Mesenchymal stem cell (in vitro differentiated cells and primary cell): ENCODE measurements at regions not wholly inside any gene's neighbourhood (a gene's known extent, or its start where the extent isn't known, plus 50 kb on each side); places are given as distances from the start of the nearest gene placed in this dataset.

ENCODE experiments used
- DNase-seq: peaks from one replicate; pipeline ENCODE4 v3.0.0-alpha.2; 2013
- H2AFZ ChIP-seq: one replicate; pipeline ENCODE4 v1.6.1; 2013; ENCODE audit warnings: low read depth, mild to moderate bottlenecking, control low read depth, inconsistent platforms, low read length, moderate library complexity
- H2AK5ac ChIP-seq: 2 replicates; pipeline ENCODE4 v1.6.1; 2013; ENCODE audit warnings: low read length, moderate library complexity, mild to moderate bottlenecking, inconsistent platforms; ENCODE audit not compliant: severe bottlenecking
- H2BK120ac ChIP-seq: one replicate; pipeline ENCODE4 v1.6.1; 2013; ENCODE audit warnings: low read depth, mild to moderate bottlenecking, inconsistent platforms, low read length, moderate library complexity
- H2BK12ac ChIP-seq, 2 experiments: one replicate each; pipeline ENCODE4 v1.6.1; 2013; ENCODE audit warnings: inconsistent platforms in 2 of 2, low read length in 2 of 2, mild to moderate bottlenecking in 2 of 2, moderate library complexity in 2 of 2, control low read depth in 1 of 2
- H2BK15ac ChIP-seq: one replicate; pipeline ENCODE4 v1.6.1; 2013; ENCODE audit warnings: mild to moderate bottlenecking, low read depth, inconsistent platforms; ENCODE audit not compliant: poor library complexity, severe bottlenecking
- H2BK5ac ChIP-seq: 2 replicates; pipeline ENCODE4 v1.6.1; 2013; ENCODE audit warnings: low read depth, mild to moderate bottlenecking, low read length, control low read depth, inconsistent platforms; ENCODE audit not compliant: poor library complexity, severe bottlenecking
- H3K14ac ChIP-seq, 2 experiments: one replicate each; pipeline ENCODE4 v1.6.1; 2013; ENCODE audit warnings: inconsistent platforms in 2 of 2, low read length in 2 of 2, control low read depth in 1 of 2, mild to moderate bottlenecking in 1 of 2, moderate library complexity in 1 of 2
- H3K18ac ChIP-seq, 2 experiments: one replicate each; pipeline ENCODE4 v1.6.1; 2013; ENCODE audit warnings: inconsistent platforms in 2 of 2, low read length in 2 of 2, control low read depth in 1 of 2, low read depth in 1 of 2, mild to moderate bottlenecking in 1 of 2
- H3K23ac ChIP-seq, 2 experiments: one replicate each; pipeline ENCODE4 v1.6.1; 2013; ENCODE audit warnings: inconsistent platforms in 2 of 2, low read length in 2 of 2, mild to moderate bottlenecking in 2 of 2, moderate library complexity in 2 of 2, control low read depth in 1 of 2
- H3K27ac ChIP-seq: 2 replicates; pipeline ENCODE4 v1.5.1; 2013; ENCODE audit warnings: mild to moderate bottlenecking, moderate library complexity, low read length, control low read depth, inconsistent platforms; ENCODE audit not compliant: poor library complexity, severe bottlenecking
- H3K27me3 ChIP-seq, 2 experiments: 2 replicates each; pipeline versions ENCODE4 v1.6.1 to v1.7.0; 2013; ENCODE audit warnings: low read length in 2 of 2, mild to moderate bottlenecking in 2 of 2, moderate library complexity in 2 of 2, control low read depth in 1 of 2, inconsistent platforms in 1 of 2; ENCODE audit not compliant: control insufficient read depth in 1 of 2, insufficient read depth in 1 of 2
- H3K36me3 ChIP-seq, 2 experiments: 2 replicates each; pipeline versions ENCODE4 v1.6.1 to v1.7.0; 2013; ENCODE audit warnings: low read length in 2 of 2, control low read depth in 1 of 2, inconsistent platforms in 1 of 2, low read depth in 1 of 2, mild to moderate bottlenecking in 1 of 2; ENCODE audit not compliant: insufficient read depth in 2 of 2, control insufficient read depth in 1 of 2
- H3K4ac ChIP-seq, 2 experiments: one replicate each; pipeline ENCODE4 v1.6.1; 2013; ENCODE audit warnings: inconsistent platforms in 2 of 2, low read length in 2 of 2, mild to moderate bottlenecking in 2 of 2, moderate library complexity in 2 of 2, control low read depth in 1 of 2, low read depth in 1 of 2
- H3K4me1 ChIP-seq: 2 replicates; pipeline ENCODE4 v1.6.1; 2013; ENCODE audit warnings: low read depth, low read length, control low read depth; ENCODE audit not compliant: control insufficient read depth, insufficient read depth
- H3K4me2 ChIP-seq: 2 replicates; pipeline ENCODE4 v1.6.1; 2013; ENCODE audit warnings: low read length, mild to moderate bottlenecking, inconsistent platforms; ENCODE audit not compliant: poor library complexity, severe bottlenecking
- H3K4me3 ChIP-seq, 2 experiments: 2 replicates each; pipeline versions ENCODE4 v1.5.1 to v1.7.0; 2013; ENCODE audit warnings: low read length in 2 of 2, mild to moderate bottlenecking in 2 of 2, control low read depth in 1 of 2, low read depth in 1 of 2; ENCODE audit not compliant: insufficient read depth in 1 of 2
- H3K79me1 ChIP-seq: replicated peaks from 2 replicates; pipeline ENCODE4 v1.6.1; 2013; ENCODE audit warnings: mild to moderate bottlenecking, control low read depth, low read length, inconsistent platforms; ENCODE audit not compliant: poor library complexity, severe bottlenecking
- H3K9ac ChIP-seq: 2 replicates; pipeline ENCODE4 v1.7.0; 2013; ENCODE audit warnings: mild to moderate bottlenecking, low read length, moderate library complexity
- H3K9me3 ChIP-seq: 2 replicates; pipeline ENCODE4 v1.7.0; 2013; ENCODE audit warnings: mild to moderate bottlenecking, low read length; ENCODE audit not compliant: control insufficient read depth
- H4K8ac ChIP-seq: one replicate; pipeline ENCODE4 v1.6.1; 2013; ENCODE audit warnings: inconsistent platforms, mild to moderate bottlenecking, low read length, moderate library complexity
- H4K91ac ChIP-seq: one replicate; pipeline ENCODE4 v1.6.1; 2013; ENCODE audit warnings: mild to moderate bottlenecking, low read length, inconsistent platforms
- WGBS: methylation state at CpG from one replicate; pipeline ENCODE4 v1.1.7; 2013; ENCODE audit warnings: mixed read lengths; 5-methylcytosine and 5-hydroxymethylcytosine counted together

GRCh38 chr4:60905162-60905561 lies 295.0 kb upstream of the ADGRL3 start:
- no peak overlapping the region for H3K4me3 ChIP-seq
- H2BK12ac ChIP-seq, result no peak overlapping the region
- H3K18ac ChIP-seq, result no peak overlapping the region
- no peak for DNase-seq
- no peak overlapping the region for H2AFZ ChIP-seq
- H3K4me1 ChIP-seq, result no peaks in the 10 kb centered on the region
- H3K4me2 ChIP-seq, result no peak overlapping the region
- no peak overlapping the region for H3K27ac ChIP-seq
- H3K36me3 ChIP-seq, result no peaks in the 10 kb centered on the region
- H2BK120ac ChIP-seq, result no peak overlapping the region
- no peak overlapping the region for H2AK5ac ChIP-seq
- H2BK15ac ChIP-seq, result no peak overlapping the region
- H4K91ac ChIP-seq, result no peak overlapping the region
- H3K23ac ChIP-seq, result no peak overlapping the region
- H3K14ac ChIP-seq, result no peak overlapping the region
- no peak overlapping the region for H2BK5ac ChIP-seq
- WGBS, result 76% methylated on average over 3 of the region's 4 CpGs
- H3K27me3 ChIP-seq, result no peaks in the 10 kb centered on the region
- H4K8ac ChIP-seq, result no peak overlapping the region
- no peaks in the 10 kb centered on the region for H3K9me3 ChIP-seq
- H3K9ac ChIP-seq, result no peak overlapping the region
- H3K4ac ChIP-seq, result no peak overlapping the region
- no peaks in the 10 kb centered on the region for H3K79me1 ChIP-seq

GRCh38 chr4:60911127-60911526 lies 289.0 kb upstream of the ADGRL3 start:
- H2BK5ac ChIP-seq, result no peak overlapping the region
- H3K9ac ChIP-seq, result no peak overlapping the region
- no peak overlapping the region for H4K8ac ChIP-seq
- H3K4ac ChIP-seq, result no peak overlapping the region
- H2AK5ac ChIP-seq, result no peak overlapping the region
- H3K79me1 ChIP-seq, result no peaks in the 10 kb centered on the region
- no peak overlapping the region for H3K27ac ChIP-seq
- H2AFZ ChIP-seq, result no peak overlapping the region
- H2BK12ac ChIP-seq, result no peak overlapping the region
- no peak overlapping the region for H2BK15ac ChIP-seq
- H3K4me3 ChIP-seq, result no peak overlapping the region
- no peak overlapping the region for H3K18ac ChIP-seq
- no peaks in the 10 kb centered on the region for H3K27me3 ChIP-seq
- H3K4me2 ChIP-seq, result no peak overlapping the region
- no peaks in the 10 kb centered on the region for H3K4me1 ChIP-seq
- H2BK120ac ChIP-seq, result no peak overlapping the region
- H3K23ac ChIP-seq, result no peak overlapping the region
- no peak for DNase-seq
- H3K14ac ChIP-seq, result no peak overlapping the region
- no peaks in the 10 kb centered on the region for H3K9me3 ChIP-seq
- no peaks in the 10 kb centered on the region for H3K36me3 ChIP-seq
- no peak overlapping the region for H4K91ac ChIP-seq

GRCh38 chr4:60913002-60913401 lies 287.1 kb upstream of the ADGRL3 start:
- Histone ChIP-seq H3K4me1 (no peaks in the 10 kb centered on the region), H3K18ac (no peak overlapping the region), H2BK12ac (no peak overlapping the region), H3K27ac (no peak overlapping the region), H2BK120ac (no peak overlapping the region), H4K91ac (no peak overlapping the region), H3K14ac (no peak overlapping the region), H3K27me3 (no peaks in the 10 kb centered on the region), H3K79me1 (no peaks in the 10 kb centered on the region), H2AFZ (no peak overlapping the region), H3K9ac (no peak overlapping the region), H3K23ac (no peak overlapping the region), H3K36me3 (no peaks in the 10 kb centered on the region), H3K4me3 (no peak overlapping the region), H2BK15ac (no peak overlapping the region), H2BK5ac (no peak overlapping the region), H4K8ac (no peak overlapping the region), H2AK5ac (no peak overlapping the region), H3K9me3 (no peaks in the 10 kb centered on the region), H3K4me2 (no peak overlapping the region), H3K4ac (no peak overlapping the region)
- WGBS, result no CpG with 5 or more reads among the region's 3 CpGs
- DNase-seq, result peak; percentile 34

- Histone ChIP-seq H2AK5ac (no peak overlapping the region), H3K79me1 (no peaks in the 10 kb centered on the region), H3K9ac (no peak overlapping the region), H3K36me3 (no peaks in the 10 kb centered on the region), H2BK12ac (no peak overlapping the region), H3K27me3 (no peaks in the 10 kb centered on the region), H3K14ac (no peak overlapping the region), H2BK15ac (no peak overlapping the region), H3K27ac (no peak overlapping the region), H3K4me1 (no peaks in the 10 kb centered on the region), H4K8ac (no peak overlapping the region), H4K91ac (no peak overlapping the region), H3K4me3 (no peak overlapping the region), H3K9me3 (no peaks in the 10 kb centered on the region), H2BK5ac (no peak overlapping the region), H3K4ac (no peak overlapping the region), H3K23ac (no peak overlapping the region), H2BK120ac (no peak overlapping the region), H3K4me2 (no peak overlapping the region), H2AFZ (no peak overlapping the region), H3K18ac (no peak overlapping the region)
- peak; percentile 3 for DNase-seq
- WGBS, result no CpG with 5 or more reads among the region's 2 CpGs
These were observed 286.5 kb upstream of the ADGRL3 start for GRCh38 chr4:60913671-60914070.
